ELF-1 (cell line): ENCODE measurements at regions not wholly inside any gene's neighbourhood (a gene's known extent, or its start where the extent isn't known, plus 50 kb on each side); places are given as distances from the start of the nearest gene placed in this dataset.
"Not testable (repeated sequence)": the region's sequence is repeated elsewhere in the genome, so short reads cannot be mapped to it uniquely, and the experiment has no call there.

Source experiments
- DNase-seq: peaks from one replicate; pipeline ENCODE4 v3.0.0-alpha.2; 2016; ENCODE audit warnings: low read depth, low spot score

GRCh38 chr5:104171958-104172690, 609.5 kb upstream of the NUDT12 start:
- no peak for DNase-seq

- no peak for DNase-seq
Observed at GRCh38 chr5:104170926-104171325, 608.3 kb upstream of the NUDT12 start.

GRCh38 chr5:104146652-104147051, 584.1 kb upstream of the NUDT12 start:
- no peak for DNase-seq

DNA sequence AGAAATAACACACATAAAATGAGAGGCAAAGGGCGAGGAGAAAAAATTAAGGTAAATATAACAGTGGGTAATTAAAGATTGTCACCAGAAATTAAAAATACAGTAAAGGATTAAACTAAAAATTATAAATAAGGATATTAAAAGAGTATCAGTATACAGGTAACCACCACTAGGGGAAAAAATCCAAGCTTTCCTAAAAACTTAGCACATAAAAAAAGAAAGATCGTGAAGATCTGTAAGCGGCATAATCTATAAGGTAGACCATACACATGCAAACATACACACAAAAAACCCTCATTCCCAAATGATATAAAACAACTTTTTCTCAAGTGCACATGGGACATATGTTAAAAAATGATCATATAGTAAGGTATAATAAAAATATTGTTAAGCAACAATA, 577.3 kb upstream of the NUDT12 start:
- DNase-seq, result no peak

DNA sequence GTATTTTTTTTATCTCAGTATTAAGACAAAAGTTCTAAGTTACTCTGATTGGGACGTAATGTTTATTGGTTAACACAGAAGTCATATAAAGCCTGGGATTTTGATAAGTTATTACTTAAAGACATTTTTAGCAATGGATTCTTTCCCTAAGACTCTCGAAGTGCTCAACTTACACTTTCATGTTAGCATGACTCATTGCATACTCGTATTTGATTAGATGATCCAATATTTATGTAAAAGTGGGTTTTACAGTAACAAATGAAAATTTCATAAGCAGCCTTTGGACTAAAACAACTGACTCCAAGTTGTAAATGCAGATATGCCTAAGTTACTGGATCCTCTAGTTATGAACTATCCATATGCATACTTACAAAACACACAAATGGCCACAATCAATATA, 567.7 kb upstream of the NUDT12 start:
- DNase-seq, result no peak

GRCh38 chr5:104128348-104128747, 565.8 kb upstream of the NUDT12 start:
- DNase-seq, result no peak

DNA sequence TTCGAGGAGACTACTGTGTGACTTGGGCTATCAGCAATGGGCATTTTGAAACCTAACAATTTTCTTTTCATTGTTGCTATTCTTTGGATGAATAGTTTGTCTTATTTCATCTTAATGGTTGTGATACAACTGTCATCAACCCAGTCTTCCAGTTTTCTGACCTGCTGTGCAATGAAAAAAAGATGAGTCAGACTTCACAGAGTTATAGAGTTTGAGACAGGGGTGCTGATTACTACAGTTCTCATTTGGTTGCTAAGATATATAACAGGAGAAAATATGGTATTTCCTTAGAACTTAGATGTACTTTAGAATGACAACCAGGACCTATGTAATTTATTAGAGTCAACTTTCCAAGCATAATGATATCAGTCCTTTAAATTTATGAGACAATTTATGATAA, 564.4 kb upstream of the NUDT12 start:
- DNase-seq, result no peak

- DNase-seq, result no peak
Observed at GRCh38 chr5:104119529-104119928, 556.9 kb upstream of the NUDT12 start.

DNA sequence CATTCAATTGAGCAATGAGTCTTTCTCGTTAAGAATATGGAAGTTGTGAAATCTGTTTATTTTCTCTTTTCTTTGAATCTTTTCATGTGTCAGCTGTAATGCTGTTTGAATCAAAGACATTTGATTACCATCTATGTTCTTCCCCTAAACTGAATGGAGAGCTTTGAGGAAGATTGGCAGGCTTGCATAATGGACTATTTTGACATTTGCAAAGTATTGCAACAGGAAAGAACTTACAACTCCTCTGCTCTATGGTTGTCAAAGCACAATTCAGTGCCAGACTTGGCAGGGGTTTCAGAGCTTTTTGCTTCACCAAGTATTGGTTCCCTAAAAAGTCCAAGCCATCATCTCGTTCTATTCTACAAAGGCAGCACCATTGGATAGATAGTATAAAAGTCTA, 549.0 kb upstream of the NUDT12 start:
- DNase-seq, result no peak

GRCh38 chr5:104096451-104096850, 533.9 kb upstream of the NUDT12 start:
- no peak for DNase-seq

DNA sequence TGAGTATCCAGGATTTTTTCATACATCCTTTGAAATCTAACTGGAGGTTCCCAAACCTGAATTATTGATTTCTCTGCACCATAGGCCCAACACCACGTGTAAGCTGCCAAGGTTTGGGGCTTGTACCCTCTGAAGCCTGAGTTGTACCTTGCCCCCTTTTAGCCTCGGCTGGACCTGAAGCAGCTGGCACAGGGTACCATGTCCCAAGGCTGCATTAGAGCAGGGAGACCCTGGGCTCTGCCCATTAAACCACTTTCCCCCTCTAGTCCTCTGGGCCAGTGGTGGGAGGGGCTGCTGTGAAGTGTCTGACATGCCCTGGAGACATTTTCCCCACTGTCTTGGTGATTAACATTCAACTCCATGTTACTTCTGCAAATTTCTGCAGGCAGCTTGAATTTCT, 532.9 kb upstream of the NUDT12 start:
- peak; percentile 4 for DNase-seq

DNA sequence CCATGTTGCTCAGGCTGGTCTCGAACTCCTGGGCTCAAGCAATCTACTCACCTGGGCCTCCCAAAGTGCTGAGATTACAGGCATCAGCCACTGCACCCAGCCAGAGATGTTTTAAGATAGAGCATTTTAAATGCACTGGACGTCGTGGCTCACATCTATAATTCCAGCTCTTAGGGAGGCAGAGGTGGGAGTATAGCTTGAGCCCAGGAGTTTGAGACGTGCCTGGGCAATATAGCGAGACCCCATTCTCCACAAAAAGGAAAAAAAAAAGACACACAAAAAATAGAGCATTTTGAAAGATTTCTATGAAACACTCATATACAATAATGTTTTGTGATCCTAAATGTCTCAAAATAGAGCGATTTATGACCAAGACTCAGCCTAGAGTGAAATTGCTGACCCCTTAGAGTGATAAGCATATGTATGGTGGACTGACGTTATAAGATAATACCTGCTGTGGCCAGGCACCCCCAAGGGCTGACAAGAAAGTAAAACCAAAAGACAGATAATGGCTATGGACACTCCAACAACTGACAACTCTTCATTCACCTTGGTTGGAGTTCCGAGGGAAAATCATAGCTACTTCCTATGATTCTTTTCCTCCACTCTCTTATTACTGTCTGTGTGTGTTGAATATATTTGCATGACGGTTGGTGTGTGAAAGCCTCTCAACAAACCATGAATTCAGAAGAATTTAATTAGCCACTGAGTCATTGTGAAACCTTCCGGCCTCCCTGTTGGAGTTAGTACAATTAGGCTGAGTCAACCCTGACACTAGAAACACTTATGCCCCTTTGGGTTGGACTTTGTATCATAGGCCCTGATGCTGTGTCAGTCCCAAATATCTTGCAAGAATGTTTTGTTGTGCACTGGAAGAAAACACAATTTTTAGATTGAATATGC, 526.5 kb upstream of the NUDT12 start:
- no peak for DNase-seq

DNA sequence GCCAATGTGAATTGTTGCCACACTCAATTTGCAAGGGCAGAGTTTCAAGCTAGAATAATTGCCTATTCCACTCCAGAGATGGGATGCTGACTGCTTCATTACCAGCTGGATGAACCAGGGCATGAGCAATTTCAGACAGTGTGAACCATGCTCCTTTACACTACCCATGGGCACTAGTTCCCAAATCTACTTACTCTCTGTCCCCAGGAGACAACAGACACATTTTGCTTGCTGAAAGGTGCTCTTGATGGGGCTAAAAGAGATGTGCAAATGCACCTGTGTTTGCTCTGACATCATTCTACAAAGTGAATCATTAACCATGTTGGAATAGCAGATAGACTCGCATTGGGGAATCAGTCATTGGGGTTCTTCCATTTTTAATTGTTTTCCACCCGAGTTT, 522.3 kb upstream of the NUDT12 start:
- DNase-seq, result no peak

DNA sequence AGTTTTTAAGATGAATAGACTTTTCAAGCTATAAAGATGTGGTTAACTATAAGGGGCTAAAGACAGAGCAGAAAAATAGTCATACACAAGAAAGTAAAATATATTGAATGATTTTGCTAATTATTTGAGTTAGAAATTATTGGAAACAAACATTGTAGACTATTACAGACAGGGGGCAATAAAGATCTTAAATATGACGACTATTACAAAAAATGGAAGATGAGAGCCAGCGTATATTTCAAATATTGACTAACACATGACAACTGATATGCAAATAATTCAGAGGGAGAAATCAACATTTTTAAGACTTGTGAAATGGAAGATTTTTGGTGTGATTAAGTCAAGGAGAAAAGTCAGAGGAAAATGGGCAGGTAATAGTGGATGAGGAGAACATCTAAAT, 520.2 kb upstream of the NUDT12 start:
- DNase-seq, result no peak

DNA sequence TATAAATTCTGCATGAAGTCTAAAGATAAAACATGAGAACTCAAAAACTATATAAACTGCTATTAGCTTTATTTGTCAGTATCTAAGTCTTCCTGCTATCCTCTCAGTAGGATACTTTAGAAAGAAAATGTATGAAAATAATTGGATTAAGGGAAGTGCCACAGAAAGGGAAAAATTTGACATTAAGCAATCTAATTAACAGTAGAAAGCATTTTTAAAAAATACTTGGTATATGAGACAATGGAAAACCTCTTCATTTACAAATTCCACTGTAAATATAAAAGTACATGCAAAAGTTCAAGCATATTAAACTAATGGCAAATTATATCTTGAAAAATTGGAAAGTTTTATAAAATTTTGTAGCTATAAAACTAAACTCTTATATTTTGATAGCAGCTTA, 518.6 kb upstream of the NUDT12 start:
- no peak for DNase-seq

DNA sequence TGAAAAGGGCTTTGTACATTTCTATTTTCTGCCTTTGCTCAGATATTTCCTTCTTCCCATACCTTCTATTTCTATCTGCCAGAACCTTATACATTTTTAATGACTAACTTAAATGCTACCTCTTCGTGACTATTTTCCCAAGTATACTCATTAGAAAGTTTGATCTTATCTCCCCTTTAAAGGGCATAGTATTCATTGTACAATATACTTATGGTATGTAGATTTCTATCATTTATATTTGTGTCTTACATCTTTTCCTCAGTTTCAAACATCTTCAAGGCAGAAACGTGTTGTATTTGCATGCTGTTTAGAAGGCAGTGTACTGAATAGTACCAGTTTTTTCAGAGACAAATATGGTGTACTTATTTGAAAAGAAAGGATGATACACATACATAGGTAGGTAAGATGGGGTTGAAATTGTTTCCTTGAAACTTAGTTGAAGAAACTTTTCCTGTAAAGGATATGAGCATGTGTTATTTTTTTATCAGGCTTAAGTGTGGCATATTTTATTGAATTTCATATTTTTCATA, 518.1 kb upstream of the NUDT12 start:
- DNase-seq, result no peak

DNA sequence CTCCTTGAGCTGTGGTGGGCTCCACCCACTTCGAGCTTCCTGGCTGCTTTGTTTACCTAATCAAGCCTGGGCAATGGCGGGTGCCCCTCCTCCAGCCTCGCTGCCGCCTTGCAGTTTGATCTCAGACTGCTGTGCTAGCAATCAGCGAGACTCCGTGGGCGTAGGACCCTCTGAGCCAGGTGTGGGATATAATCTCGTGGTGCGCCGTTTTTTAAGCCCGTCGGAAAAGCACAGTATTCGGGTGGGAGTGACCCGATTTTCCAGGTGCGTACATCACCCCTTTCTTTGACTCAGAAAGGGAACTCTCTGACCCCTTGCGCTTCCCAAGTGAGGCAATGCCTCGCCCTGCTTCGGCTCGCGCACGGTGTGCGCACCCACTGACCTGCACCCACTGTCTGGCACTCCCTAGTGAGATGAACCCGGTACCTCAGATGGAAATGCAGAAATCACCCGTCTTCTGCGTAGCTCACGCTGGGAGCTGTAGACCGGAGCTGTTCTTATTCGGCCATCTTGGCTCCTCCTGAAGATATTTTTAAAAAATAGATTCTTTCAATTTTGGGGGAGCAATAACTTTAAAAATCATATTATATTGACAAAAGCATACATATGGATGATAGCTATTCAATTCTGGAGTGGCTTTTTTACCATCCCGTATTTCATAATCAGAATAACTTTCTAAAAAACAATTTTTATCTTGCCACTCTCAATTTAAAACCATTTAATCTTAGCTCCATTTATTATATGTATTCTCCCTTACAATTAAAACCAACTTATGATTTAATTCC, 517.5 kb upstream of the NUDT12 start:
- not testable (repeated sequence) for DNase-seq

GRCh38 chr5:104071887-104072286, 509.3 kb upstream of the NUDT12 start:
- no peak for DNase-seq

DNA sequence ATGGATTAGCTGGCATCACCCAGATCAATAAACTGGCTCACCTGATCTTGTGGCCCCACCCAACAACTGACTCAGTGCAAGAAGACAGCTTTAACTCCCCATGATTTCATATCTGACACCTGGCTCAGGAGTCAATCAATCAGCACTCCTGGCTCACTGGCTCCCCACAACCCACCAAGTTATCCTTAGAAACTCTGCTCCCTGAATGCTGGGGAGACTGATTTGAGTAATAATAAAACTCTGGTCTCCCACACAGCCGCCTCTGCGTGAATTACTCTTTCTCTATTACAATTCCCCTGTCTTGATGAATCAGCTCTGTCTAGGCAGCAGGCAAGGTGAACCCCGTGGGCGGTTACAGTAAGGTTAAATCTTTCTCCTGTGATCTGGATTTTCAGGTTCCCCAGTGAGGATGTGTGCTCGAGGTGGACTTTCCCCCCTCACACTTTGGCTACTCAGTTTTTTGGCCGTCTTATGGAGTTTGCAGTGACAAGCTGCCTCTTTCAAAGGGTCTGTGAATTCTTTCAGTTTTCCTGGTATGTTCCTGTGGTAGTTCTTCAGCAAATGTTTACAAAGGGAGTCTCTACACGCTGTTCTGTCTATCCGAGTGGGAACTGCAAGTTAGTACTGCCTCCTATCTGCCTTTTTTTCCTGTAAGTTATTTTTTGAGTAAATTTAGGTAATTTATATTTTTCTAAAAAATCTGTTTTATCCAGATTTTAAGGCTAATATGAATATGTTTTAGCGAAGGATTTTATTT, 500.2 kb upstream of the NUDT12 start:
- DNase-seq, result peak; percentile 33

DNA sequence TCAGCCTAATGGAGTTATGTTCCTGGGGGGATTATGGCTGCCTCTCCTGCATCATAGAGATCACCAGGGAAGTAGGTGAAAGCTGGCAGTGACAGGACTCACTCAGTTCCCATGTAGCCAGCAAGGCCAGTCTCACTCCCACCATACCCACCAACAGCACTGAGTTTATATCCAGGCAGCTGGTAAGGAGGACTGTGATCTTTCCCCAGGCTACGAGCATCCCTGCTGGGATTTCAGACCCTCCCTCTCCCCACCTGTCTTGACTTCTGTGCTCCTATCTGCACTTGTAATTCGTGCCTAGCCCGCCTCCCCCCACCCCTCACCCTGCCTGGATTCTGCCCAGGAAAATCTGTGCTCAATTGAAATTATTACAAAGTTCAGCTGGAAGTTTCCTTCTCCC, 499.1 kb upstream of the NUDT12 start:
- DNase-seq, result peak; percentile 40

- DNase-seq, result no peak
Observed at GRCh38 chr5:104053353-104053649, 490.7 kb upstream of the NUDT12 start.
